ENCODE measurements at regions not wholly inside any gene's neighbourhood (a gene's known extent, or its start where the extent isn't known, plus 50 kb on each side); places are given as distances from the start of the nearest gene placed in this dataset.

DNA sequence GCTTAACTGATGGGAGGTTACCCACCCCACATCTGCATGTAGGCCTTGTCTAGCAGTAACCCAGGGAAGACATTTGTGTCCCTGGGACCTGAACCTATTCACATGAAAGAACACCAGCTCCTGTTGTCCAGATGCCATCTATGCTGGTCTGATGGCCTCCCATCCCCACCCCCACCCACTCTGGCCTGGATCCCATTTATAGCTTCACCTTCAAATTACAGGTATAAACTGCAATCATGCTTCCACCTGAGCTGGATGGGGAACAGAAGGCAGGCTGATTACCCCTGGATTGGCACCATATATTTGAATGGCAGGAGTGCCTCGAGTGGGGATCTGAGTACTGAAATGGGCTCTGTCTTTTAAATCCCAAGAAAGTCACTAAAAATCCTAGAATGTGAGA is 312.7 kb upstream of the USP24 start:
- no peaks in the 10 kb centered on the region for H3K79me1 ChIP-seq (ENCODE audit: insufficient read depth, low read depth, low read length, poor library complexity, severe bottlenecking)
- no peak overlapping the region for H3K14ac ChIP-seq (ENCODE audit: insufficient read depth, low read length)
- H3K4me2 ChIP-seq (ENCODE audit: insufficient read depth, insufficient read length, low read length), result no peak overlapping the region
- H3K23ac ChIP-seq (ENCODE audit: insufficient read length, low read depth, low read length), result no peak overlapping the region
- no peak overlapping the region for H3K27ac ChIP-seq (ENCODE audit: insufficient read length, low read depth, low read length)
- no peak overlapping the region for H2BK5ac ChIP-seq (ENCODE audit: insufficient read length, low read length)
- no peak overlapping the region for H3K18ac ChIP-seq (ENCODE audit: insufficient read length, low read depth, low read length)
- no peak overlapping the region for H3T11ph ChIP-seq (ENCODE audit: low read length)
- no peak overlapping the region for H2AFZ ChIP-seq (ENCODE audit: low read length)
- H3K79me2 ChIP-seq (ENCODE audit: insufficient read depth, low read length), result no peaks in the 10 kb centered on the region
- WGBS (ENCODE audit: extremely low coverage, insufficient read length, low lambda C conversion rate), result no CpG with 5 or more reads among the region's 1 CpG
- no peak overlapping the region for H2BK120ac ChIP-seq (ENCODE audit: low read depth, low read length, poor library complexity, severe bottlenecking)
- H3K4me1 ChIP-seq (ENCODE audit: insufficient read depth, low read length), result no peaks in the 10 kb centered on the region
- no peak overlapping the region for H2BK20ac ChIP-seq (ENCODE audit: low read depth, low read length, poor library complexity, severe bottlenecking)
- no peak overlapping the region for H4K91ac ChIP-seq (ENCODE audit: insufficient read length, low read depth, low read length)
- Mint-ChIP-seq H3K36me3 (ENCODE audit: insufficient read depth in 1 of 3, low read depth in 3 of 3) (no peaks in the 10 kb centered on the region), H3K27ac (no peak overlapping the region), H3K9me3 (no peaks in the 10 kb centered on the region), H3K4me3 (no peak overlapping the region), H3K4me1 (peaks cover 16 to 19% of the 10 kb centered on the region in 2 experiments), H3K27me3 (ENCODE audit: low read depth) (peaks cover 61% of the 10 kb centered on the region)
- H2BK15ac ChIP-seq (ENCODE audit: low read depth, low read length), result no peak overlapping the region
- no peak overlapping the region for H4K8ac ChIP-seq (replicated peaks; ENCODE audit: insufficient read length, low read depth, low read length)
- no peaks in the 10 kb centered on the region for H4K20me1 ChIP-seq (ENCODE audit: control insufficient read depth, insufficient read depth, insufficient read length)
- no peak overlapping the region for H3K56ac ChIP-seq (ENCODE audit: insufficient read length, low read depth, low read length)
- no peaks in the 10 kb centered on the region for H3K23me2 ChIP-seq (ENCODE audit: insufficient read length, low read depth, low read length, poor library complexity, severe bottlenecking)
- H4K5ac ChIP-seq (ENCODE audit: insufficient read length, low read depth, low read length), result no peak overlapping the region
- DNase-seq, result no peak
- H3K9me3 ChIP-seq (ENCODE audit: control insufficient read depth, low read depth, low read length), result no peaks in the 10 kb centered on the region
- H2BK12ac ChIP-seq (ENCODE audit: insufficient read length, low read depth, low read length), result no peak overlapping the region
- no peaks in the 10 kb centered on the region for H3K27me3 ChIP-seq (ENCODE audit: insufficient read depth, low read length)
- TF ChIP-seq, protein P1, sequence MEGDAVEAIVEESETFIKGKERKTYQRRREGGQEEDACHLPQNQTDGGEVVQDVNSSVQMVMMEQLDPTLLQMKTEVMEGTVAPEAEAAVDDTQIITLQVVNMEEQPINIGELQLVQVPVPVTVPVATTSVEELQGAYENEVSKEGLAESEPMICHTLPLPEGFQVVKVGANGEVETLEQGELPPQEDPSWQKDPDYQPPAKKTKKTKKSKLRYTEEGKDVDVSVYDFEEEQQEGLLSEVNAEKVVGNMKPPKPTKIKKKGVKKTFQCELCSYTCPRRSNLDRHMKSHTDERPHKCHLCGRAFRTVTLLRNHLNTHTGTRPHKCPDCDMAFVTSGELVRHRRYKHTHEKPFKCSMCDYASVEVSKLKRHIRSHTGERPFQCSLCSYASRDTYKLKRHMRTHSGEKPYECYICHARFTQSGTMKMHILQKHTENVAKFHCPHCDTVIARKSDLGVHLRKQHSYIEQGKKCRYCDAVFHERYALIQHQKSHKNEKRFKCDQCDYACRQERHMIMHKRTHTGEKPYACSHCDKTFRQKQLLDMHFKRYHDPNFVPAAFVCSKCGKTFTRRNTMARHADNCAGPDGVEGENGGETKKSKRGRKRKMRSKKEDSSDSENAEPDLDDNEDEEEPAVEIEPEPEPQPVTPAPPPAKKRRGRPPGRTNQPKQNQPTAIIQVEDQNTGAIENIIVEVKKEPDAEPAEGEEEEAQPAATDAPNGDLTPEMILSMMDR (conservative IDR thresholded peaks at IDR 0.05), result no peak
- H2AK5ac ChIP-seq (ENCODE audit: insufficient read length, low read length), result no peak overlapping the region
- H3K4ac ChIP-seq (ENCODE audit: low read depth, low read length), result no peak overlapping the region
- H3K9ac ChIP-seq (ENCODE audit: extremely low read depth, insufficient read length, low read length), result no peak overlapping the region

Data from H9 (cell line).